ENCODE measurements at regions not wholly inside any gene's neighbourhood (a gene's known extent, or its start where the extent isn't known, plus 50 kb on each side); places are given as distances from the start of the nearest gene placed in this dataset.

- no peak overlapping the region for H3K4me3 ChIP-seq
- WGBS, 5 donors, result 86 to 100% (median 93%) methylated on average over 1 to 2 of the region's 2 CpGs
Measured at GRCh38 chrX:150197388-150197787, 165.7 kb upstream of the MAMLD1 start.

GRCh38 chrX:150198776-150199175, 164.3 kb upstream of the MAMLD1 start:
- H3K27me3 ChIP-seq (replicated peaks in 1 of 7), result no peaks in the 10 kb centered on the region
- H3K27ac ChIP-seq, result no peak overlapping the region
- intact Hi-C loops (cut with DNase I; ENCODE audit: low total_unique reads), result no loop called here
- 56 to 100% (median 83%) methylated on average over 1 to 2 of the region's 2 CpGs for WGBS, 5 donors
- no peak overlapping the region for H3K4me3 ChIP-seq
- no peaks in the 10 kb centered on the region for H3K36me3 ChIP-seq
- DNase-seq, result no peak
- no peak for TF ChIP-seq POLR2A (IDR thresholded peaks at IDR 0.05)
- TF ChIP-seq CTCF (IDR thresholded peaks at IDR 0.05 in 8 of 11, conservative IDR thresholded peaks at IDR 0.05 in 3 of 11), result no peak
- no peak for TF ChIP-seq POLR2AphosphoS5 (IDR thresholded peaks at IDR 0.05)
- no peaks in the 10 kb centered on the region for H3K9me3 ChIP-seq
- H3K4me1 ChIP-seq, result no peaks in the 10 kb centered on the region

More at GRCh38 chrX:150197388-150197787, 165.7 kb upstream of the MAMLD1 start:
- peak; percentile 21 for DNase-seq
- H3K36me3 ChIP-seq, result no peaks in the 10 kb centered on the region
- H3K27me3 ChIP-seq (replicated peaks in 1 of 7), result no peaks in the 10 kb centered on the region
- no peaks in the 10 kb centered on the region for H3K9me3 ChIP-seq
- intact Hi-C loops (cut with DNase I; ENCODE audit: low total_unique reads), result no loop called here
- TF ChIP-seq POLR2AphosphoS5 (IDR thresholded peaks at IDR 0.05), result no peak
- no peak overlapping the region for H3K27ac ChIP-seq
- no peaks in the 10 kb centered on the region for H3K4me1 ChIP-seq

- H3K9me3 ChIP-seq, result no peaks in the 10 kb centered on the region
- H3K27ac ChIP-seq, result no peak overlapping the region
- H3K4me3 ChIP-seq, result no peak overlapping the region
- intact Hi-C loops (cut with DNase I; ENCODE audit: low total_unique reads), result no loop called here
- DNase-seq, result peak; percentile 44
- no peaks in the 10 kb centered on the region for H3K36me3 ChIP-seq
- TF ChIP-seq POLR2AphosphoS5 (IDR thresholded peaks at IDR 0.05) (no peak), POLR2A (IDR thresholded peaks at IDR 0.05) (no peak), CTCF (IDR thresholded peaks at IDR 0.05 in 8 of 11, conservative IDR thresholded peaks at IDR 0.05 in 3 of 11) (no peak)
- WGBS, 5 donors, result 56 to 100% (median 98%) methylated on average over 3 to 5 of the region's 5 CpGs
- H3K27me3 ChIP-seq (replicated peaks in 1 of 7), result no peaks in the 10 kb centered on the region
- no peaks in the 10 kb centered on the region for H3K4me1 ChIP-seq
Measured at GRCh38 chrX:150199181-150199580, 163.9 kb upstream of the MAMLD1 start.

- TF ChIP-seq CTCF (IDR thresholded peaks at IDR 0.05 in 8 of 11, conservative IDR thresholded peaks at IDR 0.05 in 3 of 11) (no peak), POLR2AphosphoS5 (IDR thresholded peaks at IDR 0.05) (no peak), POLR2A (IDR thresholded peaks at IDR 0.05) (no peak)
- no peak overlapping the region for H3K27ac ChIP-seq
- H3K4me1 ChIP-seq, result no peaks in the 10 kb centered on the region
- H3K9me3 ChIP-seq, result no peaks in the 10 kb centered on the region
- H3K27me3 ChIP-seq (replicated peaks in 1 of 7), result no peaks in the 10 kb centered on the region
- WGBS, 5 donors, result 74 to 87% (median 79%) methylated on average over 3 of the region's 3 CpGs
- DNase-seq, result peak; percentile 40
- intact Hi-C loops (cut with DNase I; ENCODE audit: low total_unique reads), result no loop called here
- H3K4me3 ChIP-seq, result no peak overlapping the region
- H3K36me3 ChIP-seq, result no peaks in the 10 kb centered on the region
Measured at GRCh38 chrX:150199803-150200202, 163.3 kb upstream of the MAMLD1 start.

- peak; percentile 33 for DNase-seq
- Histone ChIP-seq H3K27ac (no peak overlapping the region), H3K4me1 (no peaks in the 10 kb centered on the region), H3K27me3 (replicated peaks in 1 of 7) (no peaks in the 10 kb centered on the region), H3K9me3 (no peaks in the 10 kb centered on the region), H3K4me3 (no peak overlapping the region), H3K36me3 (no peaks in the 10 kb centered on the region)
- intact Hi-C loops (cut with DNase I; ENCODE audit: low total_unique reads), result no loop called here
- TF ChIP-seq CTCF (IDR thresholded peaks at IDR 0.05 in 8 of 11, conservative IDR thresholded peaks at IDR 0.05 in 3 of 11) (no peak), POLR2AphosphoS5 (IDR thresholded peaks at IDR 0.05) (no peak), POLR2A (IDR thresholded peaks at IDR 0.05) (no peak)
- WGBS, 5 donors, result 90 to 100% (median 95%) methylated on average over 2 of the region's 2 CpGs; no CpG with 5 or more reads in 1 of the 5 donors
Measured at GRCh38 chrX:150200361-150200760, 162.8 kb upstream of the MAMLD1 start.

Data from spleen (tissue), 11 donors.